ENCODE measurements at regions not wholly inside any gene's neighbourhood (a gene's known extent, or its start where the extent isn't known, plus 50 kb on each side); places are given as distances from the start of the nearest gene placed in this dataset.

- H3K27ac ChIP-seq, result no peak overlapping the region
- no peak for DNase-seq (ENCODE audit: low read depth, low spot score)
These were observed 873.5 kb upstream of the TMEM132C start for GRCh38 chr12:127393465-127393864.

- H3K27ac ChIP-seq, result no peak overlapping the region
- DNase-seq (ENCODE audit: low read depth, low spot score), result no peak
These were observed 873.1 kb upstream of the TMEM132C start for GRCh38 chr12:127393896-127394295.

DNA sequence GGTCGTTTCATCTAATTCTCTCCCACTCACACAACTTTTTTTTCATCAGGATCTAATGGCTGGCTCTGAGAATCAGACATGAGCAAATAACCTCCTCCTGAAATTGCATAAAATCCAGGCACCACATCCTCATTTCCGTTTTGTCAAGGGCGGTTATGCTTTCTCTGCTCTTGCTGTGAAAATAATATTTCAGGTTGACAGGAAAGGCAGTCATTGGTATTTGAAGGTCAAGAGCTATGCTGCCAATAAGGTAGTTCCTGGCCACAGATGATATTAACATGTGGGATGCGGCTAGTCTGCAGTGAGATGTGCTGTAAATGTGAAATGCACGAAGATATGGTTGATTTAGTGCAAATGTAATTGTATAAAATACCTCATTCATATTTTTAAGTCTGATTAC, 870.2 kb upstream of the TMEM132C start:
- no peak overlapping the region for H3K27ac ChIP-seq
- DNase-seq (ENCODE audit: low read depth, low spot score), result no peak

DNA sequence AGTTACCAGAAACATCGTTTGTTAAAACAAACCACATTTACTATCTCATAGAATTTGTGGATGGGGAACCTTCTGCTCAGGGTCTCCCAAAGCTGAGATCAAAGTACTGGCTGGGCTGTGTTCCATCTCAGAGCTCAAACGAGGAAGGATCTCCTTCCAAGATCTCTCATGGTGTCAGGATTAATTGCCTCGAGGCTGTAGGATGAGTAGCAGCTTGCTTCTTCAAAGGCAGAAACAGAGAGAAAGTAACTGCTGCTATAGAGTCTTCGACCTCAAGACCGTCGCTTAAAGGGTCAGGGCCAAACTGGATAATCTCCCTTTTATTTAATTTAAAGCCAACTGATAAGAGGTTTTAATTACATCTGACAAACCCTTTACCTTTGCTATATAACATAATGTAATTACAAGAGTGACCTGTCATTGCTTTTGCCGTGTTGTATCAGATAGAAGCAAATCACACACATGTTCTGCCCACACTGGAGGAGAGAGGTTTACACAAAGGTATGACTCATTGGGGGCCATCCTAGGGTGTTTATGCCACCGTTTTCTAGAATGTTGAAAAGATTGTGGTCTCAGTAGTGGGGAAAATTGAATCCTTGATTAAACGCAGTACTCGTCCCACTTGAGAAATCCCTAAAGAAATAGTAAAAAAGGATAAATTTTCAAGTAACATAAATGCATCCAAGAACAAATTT, 868.8 kb upstream of the TMEM132C start:
- no peak for DNase-seq (ENCODE audit: low read depth, low spot score)
- H3K27ac ChIP-seq, result no peak overlapping the region

GRCh38 chr12:127399451-127399850, 867.5 kb upstream of the TMEM132C start:
- DNase-seq (ENCODE audit: low read depth, low spot score), result no peak
- H3K27ac ChIP-seq, result no peak overlapping the region

- DNase-seq (ENCODE audit: low read depth, low spot score), result no peak
- H3K27ac ChIP-seq, result no peak overlapping the region
These were observed 866.7 kb upstream of the TMEM132C start for GRCh38 chr12:127400221-127400620.

- no peak overlapping the region for H3K27ac ChIP-seq
- no peak for DNase-seq (ENCODE audit: low read depth, low spot score)
These were observed 866.0 kb upstream of the TMEM132C start for GRCh38 chr12:127401005-127401404.

- DNase-seq (ENCODE audit: low read depth, low spot score), result no peak
- no peak overlapping the region for H3K27ac ChIP-seq
These were observed 865.4 kb upstream of the TMEM132C start for GRCh38 chr12:127401536-127401935.

GRCh38 chr12:127411166-127411915, 855.6 kb upstream of the TMEM132C start:
- no peak overlapping the region for H3K27ac ChIP-seq
- no peak for DNase-seq (ENCODE audit: low read depth, low spot score)

- no peak overlapping the region for H3K27ac ChIP-seq
- DNase-seq (ENCODE audit: low read depth, low spot score), result no peak
These were observed 855.0 kb upstream of the TMEM132C start for GRCh38 chr12:127411981-127412380.

GRCh38 chr12:127412866-127413265, 854.1 kb upstream of the TMEM132C start:
- DNase-seq (ENCODE audit: low read depth, low spot score), result no peak

DNA sequence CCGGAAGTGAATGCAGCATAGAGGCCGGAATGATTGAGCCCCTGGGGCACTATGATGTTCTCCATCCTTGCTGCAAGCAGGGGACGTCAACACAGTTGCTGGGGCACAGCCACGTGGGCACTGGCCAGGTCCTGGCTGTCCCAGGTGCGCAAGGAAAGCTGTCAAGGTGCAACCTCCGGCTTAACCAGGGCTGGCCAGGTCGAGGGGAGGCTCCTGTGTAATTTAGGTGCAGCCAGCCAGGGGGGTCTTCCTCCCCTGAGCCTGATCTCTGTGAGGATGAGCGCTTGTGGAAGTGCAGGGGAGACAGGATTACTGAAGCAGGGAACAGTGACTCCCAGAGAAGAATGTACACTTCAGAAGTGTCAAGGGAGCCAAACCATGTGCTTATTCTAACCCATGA, 852.8 kb upstream of the TMEM132C start:
- H3K27ac ChIP-seq, result no peak overlapping the region
- DNase-seq (ENCODE audit: low read depth, low spot score), result no peak

More at GRCh38 chr12:127412866-127413265, 854.1 kb upstream of the TMEM132C start:
- no peak overlapping the region for H3K27ac ChIP-seq

DNA sequence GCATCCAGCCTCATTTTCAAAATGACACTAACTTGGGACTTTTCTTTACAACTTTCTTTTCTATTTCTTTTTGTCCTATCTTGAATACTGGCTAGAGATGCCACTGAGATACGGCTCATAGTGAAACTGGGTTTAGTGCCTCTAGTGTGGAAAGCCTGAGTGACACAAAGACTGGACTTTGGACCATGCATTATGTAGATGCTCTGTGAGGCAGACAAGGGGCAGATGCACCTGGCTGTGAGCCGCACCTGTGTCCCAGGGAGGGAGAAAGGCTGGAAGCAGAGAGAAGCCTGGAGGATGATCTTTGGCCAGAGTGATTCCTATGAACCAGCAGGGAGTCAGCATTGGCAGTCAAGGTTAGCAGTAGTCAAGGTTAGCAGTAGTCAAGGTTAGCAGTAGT, 852.3 kb upstream of the TMEM132C start:
- no peak for DNase-seq (ENCODE audit: low read depth, low spot score)
- H3K27ac ChIP-seq, result no peak overlapping the region

DNA sequence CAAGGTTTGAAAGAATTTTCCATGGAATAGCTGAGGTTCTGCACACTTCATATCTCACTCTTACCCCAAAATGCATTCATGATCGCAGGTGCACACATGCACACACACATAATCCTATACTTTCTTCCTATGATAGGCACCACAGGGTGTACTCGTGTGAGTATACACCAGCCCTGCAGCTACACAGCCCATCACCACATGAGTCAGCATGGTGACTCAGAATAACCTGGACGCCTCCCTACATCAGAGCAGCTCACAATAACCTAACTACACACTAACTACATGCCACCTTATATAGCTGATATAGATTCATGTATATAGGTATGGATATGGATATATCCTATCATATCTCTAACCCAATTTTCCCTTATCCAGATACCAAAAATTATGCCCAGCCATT, 850.2 kb upstream of the TMEM132C start:
- no peak overlapping the region for H3K27ac ChIP-seq
- peak; percentile 5 for DNase-seq (ENCODE audit: low read depth, low spot score)

- no peak for DNase-seq (ENCODE audit: low read depth, low spot score)
These were observed 847.9 kb upstream of the TMEM132C start for GRCh38 chr12:127419111-127419510.

GRCh38 chr12:127421614-127422013, 845.4 kb upstream of the TMEM132C start:
- DNase-seq (ENCODE audit: low read depth, low spot score), result no peak
- no peak overlapping the region for H3K27ac ChIP-seq

More at GRCh38 chr12:127419111-127419510, 847.9 kb upstream of the TMEM132C start:
- H3K27ac ChIP-seq, result no peak overlapping the region

GRCh38 chr12:127422935-127423566, 843.9 kb upstream of the TMEM132C start:
- DNase-seq (ENCODE audit: low read depth, low spot score), result no peak
- no peak overlapping the region for H3K27ac ChIP-seq

DNA sequence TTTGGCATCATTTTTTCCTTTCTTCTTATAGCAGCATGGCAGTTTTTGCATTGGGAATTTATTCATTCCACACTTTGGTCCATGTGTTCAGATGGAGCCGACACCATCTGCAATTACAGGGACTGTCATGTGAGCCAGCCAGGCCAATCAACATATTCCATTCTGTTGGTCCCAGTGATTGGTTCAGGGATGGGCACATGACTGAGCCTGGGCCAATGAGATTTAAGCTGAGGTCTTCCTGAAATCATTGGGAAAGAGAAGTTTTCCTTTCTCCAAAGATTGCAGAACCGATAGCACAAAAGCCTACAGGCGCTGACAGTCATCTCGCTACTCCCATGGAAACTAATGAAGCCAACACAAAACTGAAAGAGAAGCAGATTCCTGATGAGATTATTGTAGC, 841.5 kb upstream of the TMEM132C start:
- no peak overlapping the region for H3K27ac ChIP-seq
- no peak for DNase-seq (ENCODE audit: low read depth, low spot score)

DNA sequence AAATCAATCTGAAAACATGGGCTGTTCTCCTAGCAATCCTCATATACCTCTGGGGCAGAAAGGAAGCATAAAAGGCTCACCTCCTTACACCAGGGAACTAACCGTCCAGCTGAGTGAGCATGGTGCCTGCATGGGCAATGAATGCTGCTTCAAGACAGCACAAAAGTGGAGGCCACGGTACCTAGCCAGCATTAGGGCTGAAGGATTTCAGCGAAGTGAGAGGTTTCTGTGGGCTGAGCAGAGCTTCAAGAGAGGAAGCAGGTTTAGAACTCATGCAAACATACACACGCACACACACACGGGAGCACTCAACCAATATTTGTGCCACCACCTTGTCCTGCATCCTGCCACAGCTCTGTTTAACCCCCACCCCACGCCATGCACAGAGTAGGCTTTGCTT, 838.5 kb upstream of the TMEM132C start:
- no peak for DNase-seq (ENCODE audit: low read depth, low spot score)
- no peak overlapping the region for H3K27ac ChIP-seq

GRCh38 chr12:127429551-127430285, 837.3 kb upstream of the TMEM132C start:
- no peak overlapping the region for H3K27ac ChIP-seq
- DNase-seq (ENCODE audit: low read depth, low spot score), result no peak

DNA sequence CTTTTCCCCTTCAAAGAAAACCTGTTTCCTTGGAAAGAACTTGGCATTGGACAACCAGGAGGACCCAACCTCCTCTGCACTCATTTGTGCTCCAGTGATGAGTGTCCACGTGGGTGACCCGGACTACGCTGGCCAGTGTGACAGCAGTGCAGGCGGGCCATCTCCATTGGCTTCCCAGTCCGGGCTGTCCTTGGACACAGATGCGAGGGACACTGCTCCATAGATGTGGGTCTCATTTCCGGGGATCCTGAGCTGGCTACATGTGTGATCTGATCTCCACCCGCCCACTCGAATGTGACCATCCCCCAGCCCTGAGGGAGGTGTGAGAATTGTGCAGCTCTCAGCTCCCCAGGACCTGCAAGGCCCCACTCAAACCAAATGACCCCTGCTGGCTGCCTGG, 836.6 kb upstream of the TMEM132C start:
- no peak overlapping the region for H3K27ac ChIP-seq
- DNase-seq (ENCODE audit: low read depth, low spot score), result no peak
